GM19240 (cell line): ENCODE measurements at regions not wholly inside any gene's neighbourhood (a gene's known extent, or its start where the extent isn't known, plus 50 kb on each side); places are given as distances from the start of the nearest gene placed in this dataset.
"Not testable (repeated sequence)": the region's sequence is repeated elsewhere in the genome, so short reads cannot be mapped to it uniquely, and the experiment has no call there.

Experiments used
- DNase-seq: peaks from one replicate; pipeline ENCODE4 v3.0.0; 2011; ENCODE audit warnings: low spot score; ENCODE audit not compliant: insufficient read length

DNA sequence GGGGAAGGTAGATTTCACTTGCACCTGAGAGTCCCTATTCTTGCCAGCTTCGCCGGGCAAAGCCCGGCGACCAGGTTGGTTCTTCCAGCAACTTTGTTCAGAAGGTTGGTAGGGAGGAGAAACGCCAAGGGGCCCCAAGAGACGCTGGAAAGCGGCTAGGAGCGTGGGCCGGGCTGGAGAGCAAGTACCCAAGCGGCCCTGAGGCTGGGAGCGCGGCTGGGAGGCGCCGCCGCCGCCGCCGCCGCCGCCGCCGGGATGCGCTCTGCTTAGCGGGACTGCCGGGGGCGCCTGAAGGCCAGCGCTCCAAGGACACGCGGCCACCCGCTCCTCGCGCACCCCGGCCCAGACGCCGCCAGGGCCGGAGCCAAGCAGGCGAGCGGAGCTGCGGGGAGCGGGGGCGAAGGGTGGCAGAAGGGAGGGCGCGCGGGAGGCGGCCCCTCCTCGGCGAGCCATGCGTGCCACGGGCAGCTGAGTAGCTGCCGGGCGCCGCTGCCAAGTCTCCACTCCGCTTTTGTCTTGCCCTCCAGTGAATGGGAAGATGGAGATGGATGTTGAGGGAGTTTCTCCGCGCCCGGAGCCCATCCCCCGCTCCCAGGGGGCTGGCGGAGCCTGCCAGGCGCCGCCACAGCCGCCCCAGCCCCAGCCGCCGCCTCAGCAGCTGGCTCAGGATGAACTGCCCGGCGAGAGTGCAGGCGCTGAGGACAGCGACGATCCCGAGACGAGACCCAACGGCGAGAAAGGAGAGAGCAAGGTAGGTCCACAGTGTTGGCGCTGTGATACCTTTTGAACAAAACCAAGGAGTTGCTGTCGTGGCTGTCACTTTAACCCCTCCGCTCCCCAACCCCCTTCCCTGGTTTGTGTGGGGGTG lies 227.4 kb upstream of the AZI2 start:
- DNase-seq, result no peak

DNA sequence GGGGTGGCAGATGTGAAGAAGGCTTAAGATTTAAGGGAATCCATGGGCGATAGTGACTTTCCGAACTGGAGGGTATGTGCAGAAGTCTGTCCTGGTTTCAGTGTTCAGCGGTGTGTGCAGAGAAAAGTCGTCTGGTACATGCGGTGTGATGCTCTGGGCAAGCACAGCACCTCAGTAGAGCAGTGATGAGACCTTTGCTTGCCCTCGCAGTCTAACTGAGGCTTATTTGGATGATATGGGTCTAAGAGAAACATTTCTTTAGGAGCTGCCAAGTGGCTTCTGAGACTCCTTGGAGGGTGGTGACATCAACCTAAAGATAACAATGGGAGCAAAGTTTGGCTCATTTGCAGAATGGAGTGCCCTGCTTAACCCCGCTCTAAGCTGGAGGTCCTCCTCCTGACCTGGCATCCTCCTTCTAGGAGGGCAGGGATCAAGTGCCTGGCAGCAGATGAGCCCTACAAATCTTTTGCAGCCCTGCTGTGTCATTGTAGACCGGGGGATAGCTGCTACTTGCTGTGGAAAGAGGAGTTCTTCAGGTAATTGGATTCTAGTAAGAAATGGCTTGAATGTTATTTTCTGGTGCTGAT lies 228.1 kb upstream of the AZI2 start:
- DNase-seq, result no peak

DNA sequence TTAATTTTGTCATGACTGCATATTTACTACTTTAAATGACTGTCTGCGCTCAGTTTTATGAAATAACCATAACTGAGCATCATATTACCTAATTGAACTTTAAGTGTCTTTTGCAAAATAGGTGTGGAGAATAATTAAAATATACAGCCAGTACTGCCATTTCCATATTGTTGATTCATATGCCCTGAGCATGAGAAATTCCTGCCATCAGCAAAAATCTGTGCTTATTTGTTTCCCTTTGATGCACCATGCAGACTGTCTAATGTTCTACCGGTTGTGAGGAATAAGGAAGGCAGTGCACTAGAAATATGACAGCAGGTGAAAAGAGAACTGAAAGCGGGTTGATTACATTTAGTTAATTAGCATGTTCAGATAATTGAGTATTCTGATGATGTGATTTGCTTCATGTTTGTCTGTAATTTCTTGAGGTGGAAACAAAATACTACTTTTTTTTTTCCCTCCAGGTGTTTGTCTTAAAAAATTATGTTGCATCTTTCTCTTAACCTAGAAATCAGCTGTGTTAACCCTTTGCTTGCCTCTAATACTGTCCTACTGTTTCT lies 229.4 kb upstream of the AZI2 start:
- no peak for DNase-seq

DNA sequence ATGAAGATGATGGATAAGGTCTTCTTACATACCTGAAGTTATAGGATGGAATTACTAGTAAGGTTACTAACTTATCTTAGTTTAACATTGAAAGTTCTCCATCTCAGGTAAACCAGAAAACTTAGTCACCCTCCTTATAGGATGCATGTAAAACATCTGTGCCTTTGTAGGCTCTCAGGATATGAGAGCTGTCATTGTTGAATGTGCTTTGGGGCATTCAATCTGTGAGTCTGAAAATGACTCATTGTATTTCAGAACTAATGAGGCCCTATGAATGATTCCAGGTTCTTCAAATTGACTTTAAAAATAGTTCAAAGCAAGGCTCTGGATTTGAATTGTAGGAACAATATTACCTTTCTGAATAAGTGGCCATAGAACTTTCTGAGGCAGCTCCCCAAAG lies 237.7 kb upstream of the AZI2 start:
- no peak for DNase-seq

DNA sequence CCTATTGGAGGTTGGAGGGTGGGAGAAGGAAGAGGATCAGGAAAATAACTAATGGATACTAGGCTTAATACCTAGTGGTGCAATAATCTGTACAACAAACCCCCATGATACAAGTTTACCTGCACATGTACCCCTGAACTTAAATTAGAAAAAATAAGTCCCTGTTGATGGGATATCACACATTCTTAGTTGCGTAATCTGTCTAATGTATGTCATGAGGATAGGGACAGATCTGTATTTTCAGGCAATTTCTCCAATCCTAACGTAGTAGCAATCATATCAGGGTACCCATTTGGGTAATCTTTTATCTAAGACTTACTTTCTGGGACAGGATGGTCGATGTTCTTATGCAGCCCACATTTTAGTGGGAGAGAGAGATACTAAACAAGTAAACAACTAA lies 239.1 kb upstream of the AZI2 start:
- no peak for DNase-seq

DNA sequence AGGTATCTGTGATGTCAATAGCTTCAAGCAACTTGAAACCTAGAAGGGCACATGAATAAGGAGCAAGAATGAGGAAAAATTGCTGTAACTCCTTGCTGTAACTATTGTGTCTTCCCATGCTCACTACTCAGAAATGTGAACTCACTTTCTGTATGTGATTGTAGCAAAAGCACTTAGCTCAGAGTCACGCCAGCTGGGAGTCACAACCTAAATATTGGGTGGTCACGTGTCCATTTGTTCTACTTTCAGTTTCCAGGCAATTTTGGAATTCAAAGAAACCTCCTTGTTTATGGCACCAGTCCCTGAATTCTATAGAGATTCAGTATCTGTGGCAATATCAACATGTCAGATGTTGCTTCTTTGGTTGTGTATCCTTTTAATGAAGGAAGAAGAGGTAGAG lies 241.6 kb upstream of the AZI2 start:
- DNase-seq, result no peak

DNA sequence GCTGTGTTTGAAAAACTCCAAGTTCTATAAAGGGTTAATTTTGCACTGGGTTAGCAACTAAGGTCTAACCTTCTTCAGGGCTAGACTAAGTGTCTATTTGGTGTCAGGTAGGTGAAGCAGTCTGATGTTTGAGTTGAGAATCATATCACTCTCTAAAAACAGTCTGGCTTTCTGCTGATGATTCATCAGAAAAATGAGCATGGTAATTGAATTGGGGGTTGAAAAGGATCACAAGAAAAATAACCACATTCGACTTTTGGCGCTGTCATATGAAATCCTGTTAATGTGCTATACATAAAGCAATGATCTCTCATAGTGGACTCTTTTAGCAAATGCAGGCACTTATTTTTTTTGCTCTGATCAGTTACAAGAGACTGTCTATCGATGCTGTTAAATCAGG lies 242.2 kb upstream of the AZI2 start:
- no peak for DNase-seq

DNA sequence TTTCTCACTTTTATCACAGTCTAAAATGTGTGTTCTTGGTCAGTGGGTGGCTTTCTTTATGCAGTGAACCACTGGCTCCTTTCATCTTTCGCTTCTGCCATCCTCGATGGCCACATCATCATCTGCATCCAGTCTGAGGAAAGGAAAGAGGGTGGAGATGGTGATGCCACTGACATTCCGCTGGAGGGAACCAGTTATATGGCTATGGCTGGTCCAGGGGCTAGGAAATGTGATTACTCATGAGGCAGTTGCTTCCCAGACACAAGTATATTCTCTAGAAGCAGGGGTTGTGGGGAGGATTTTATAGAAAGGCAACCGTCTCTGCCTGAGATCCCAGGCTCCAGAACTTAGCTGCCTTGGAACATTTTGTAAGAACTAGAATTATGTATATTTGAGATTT lies 246.7 kb upstream of the AZI2 start:
- DNase-seq, result no peak

DNA sequence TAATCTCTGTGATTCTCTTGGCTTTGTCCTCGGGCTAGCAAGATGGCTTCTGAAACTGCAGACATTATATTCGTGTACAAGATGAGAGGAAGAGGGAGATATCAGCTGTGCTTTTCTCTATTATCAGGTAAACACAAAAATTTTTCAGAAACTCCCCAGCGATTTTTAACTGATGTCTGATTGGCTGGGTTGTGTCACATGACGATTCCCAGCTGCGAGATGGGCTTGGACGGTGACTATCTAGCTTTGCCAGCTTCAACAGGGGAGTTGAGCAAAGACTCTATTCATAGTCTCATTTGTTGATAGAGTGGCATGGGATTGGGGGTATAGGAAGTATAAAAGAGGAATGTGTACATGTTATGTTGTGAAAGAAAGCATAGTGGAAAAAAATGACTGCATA lies 248.8 kb upstream of the AZI2 start:
- no peak for DNase-seq

DNA sequence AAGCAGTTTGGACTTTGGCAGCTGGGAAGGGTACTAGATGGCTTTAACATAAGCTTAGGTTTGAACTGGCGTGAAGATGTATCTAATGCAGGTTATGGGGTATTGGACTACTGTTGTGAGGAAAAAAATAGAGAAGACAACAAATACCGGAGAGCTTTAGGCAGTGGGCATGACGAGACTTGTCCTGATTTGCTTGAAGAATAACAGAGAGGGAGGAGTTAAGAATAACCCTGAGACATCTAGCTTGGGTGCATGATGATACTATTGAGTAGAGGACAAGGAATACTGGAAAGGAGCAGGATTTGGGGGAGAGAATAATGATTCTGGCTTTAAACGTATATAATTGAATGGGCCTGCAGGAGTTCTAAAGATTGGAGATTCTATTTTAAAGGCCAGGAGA lies 249.5 kb upstream of the AZI2 start:
- DNase-seq, result no peak

DNA sequence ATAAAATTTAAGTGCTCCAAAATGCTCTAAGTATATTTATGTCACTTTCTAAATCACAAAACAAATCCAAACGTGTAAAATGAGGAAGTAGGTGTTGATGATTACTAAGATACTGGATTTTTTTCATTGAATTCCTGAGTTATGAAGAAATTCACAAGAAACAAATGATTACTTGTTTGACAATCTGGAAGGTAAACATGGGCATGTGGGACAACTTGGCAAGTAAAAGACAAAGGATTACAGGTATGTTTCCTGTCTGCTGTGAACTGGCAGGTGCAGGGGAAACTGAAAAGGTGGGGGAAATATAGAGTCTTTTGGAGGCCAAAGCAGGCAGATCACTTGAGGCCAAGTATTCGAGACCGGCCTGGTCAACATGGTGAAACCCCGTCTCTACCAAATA lies 252.7 kb upstream of the AZI2 start:
- no peak for DNase-seq

DNA sequence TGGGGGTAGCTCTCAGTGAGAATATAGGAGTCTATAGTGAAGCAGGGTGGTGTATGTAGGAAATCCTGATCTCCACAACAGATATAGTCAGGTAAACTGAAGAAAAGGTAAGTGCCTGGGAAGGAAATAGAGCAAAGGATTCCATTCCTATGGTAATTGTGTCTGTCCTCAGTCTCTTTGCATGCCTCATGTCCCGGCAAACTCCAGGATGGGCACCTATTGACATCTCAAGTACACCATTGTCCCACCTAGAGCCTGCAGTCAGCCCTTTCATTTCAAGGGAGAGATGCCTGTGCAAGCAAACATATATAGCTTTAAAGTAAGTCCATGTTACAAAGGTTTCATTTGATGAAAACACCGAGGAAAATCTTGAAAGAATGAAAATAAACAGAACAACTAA lies 257.7 kb upstream of the AZI2 start:
- no peak for DNase-seq

DNA sequence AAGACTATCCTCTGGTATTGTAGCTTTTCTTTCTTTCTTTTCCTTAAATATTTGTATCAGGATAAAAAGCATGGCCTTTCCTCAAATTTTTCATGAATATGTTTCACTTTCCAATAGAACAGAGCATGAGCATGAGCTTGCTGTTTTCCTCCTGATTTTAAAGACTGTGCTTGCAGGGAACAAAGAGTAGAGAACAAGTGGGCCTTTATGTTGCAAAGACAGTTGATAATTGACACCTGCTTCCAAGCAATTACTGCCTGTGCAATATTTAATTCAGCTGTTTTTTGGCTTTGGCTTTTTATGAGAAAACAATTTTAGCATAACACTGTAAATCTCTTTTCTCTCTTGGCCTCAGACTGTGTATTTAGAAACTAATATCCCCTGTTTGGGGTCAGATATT lies 263.6 kb upstream of the AZI2 start:
- DNase-seq, result no peak

DNA sequence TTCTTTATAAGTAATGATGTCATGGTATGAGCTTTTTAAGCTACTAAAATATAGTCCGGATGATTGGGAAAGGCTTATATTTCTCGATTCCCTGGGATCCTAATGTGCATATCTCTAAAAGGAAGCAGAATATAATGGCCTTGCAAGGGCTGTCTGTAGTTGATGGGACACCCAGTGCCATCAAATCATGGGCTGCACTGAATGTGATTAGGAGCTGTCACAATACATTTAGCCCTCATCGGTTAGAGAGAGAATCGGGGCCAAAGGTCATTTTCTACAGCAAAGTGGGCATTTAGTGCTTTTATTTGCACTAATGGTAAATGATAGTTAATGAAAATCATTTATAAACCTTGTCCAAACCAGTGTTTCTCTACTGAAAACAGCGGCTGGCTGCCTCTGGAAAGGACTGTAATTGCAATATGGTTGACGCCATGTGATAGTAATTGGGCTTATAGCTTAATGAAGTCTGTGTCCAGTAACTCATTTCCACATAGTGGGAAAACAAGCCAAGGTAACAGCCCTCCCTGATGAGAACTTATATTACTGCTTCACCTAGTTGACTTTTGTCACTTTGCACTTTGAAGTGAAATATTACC lies 265.0 kb upstream of the AZI2 start:
- no peak for DNase-seq

DNA sequence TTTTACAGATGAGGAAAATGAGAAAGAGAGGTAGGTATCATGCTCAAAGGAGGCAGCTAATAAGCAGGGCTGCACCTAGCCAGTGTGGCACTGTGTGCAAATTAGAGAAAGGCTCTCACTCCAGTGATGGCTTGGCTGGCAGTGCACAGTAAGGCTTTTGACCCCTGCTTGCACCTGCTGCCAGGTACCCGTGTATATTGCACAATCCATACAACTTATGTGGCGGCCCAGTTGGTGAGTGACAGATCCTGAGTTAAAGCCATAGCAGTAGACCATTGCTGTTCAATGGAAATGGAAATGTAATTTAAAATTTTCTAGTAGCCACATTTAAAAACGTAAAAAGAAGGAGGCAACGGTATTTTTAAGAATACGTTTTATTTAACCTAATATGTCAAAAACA lies 266.4 kb upstream of the AZI2 start:
- no peak for DNase-seq

DNA sequence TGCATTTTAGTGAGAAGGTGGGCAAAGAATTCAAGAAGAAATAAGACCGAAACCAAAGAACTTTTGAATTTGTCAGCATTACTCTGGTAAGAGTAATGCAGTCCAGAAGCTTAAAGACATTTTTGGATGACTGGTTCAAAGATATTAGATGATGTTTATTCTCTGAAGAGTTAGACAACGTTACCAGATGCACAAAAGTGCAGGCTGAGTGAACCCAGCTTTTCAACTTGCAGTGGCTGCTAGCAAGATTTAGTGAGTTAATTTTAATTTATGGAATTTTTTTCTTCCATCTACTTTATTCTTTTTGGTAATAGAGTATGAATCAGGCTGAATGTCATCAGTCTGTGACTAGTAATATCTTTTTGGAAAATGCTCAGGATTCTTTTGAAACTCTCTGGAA lies 267.3 kb upstream of the AZI2 start:
- no peak for DNase-seq

DNA sequence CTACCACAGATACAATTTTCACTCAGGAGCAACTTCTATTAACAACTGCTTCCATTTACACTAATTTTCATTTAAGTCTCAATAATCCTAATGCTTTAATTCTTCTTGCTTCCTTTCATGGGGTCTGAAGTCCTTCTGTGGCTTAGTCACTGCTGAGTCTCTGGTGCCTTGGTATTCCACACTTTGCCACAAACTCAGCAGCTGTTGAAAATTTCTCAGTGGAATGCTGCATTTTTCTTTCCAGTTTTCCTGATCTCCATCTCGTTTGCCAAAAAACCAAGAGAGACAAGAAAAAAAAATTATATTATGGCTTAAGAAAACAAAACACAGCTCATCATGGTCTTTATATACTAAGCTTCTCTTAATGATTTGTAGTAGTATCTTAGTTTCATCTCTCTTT lies 269.2 kb upstream of the AZI2 start:
- no peak for DNase-seq

DNA sequence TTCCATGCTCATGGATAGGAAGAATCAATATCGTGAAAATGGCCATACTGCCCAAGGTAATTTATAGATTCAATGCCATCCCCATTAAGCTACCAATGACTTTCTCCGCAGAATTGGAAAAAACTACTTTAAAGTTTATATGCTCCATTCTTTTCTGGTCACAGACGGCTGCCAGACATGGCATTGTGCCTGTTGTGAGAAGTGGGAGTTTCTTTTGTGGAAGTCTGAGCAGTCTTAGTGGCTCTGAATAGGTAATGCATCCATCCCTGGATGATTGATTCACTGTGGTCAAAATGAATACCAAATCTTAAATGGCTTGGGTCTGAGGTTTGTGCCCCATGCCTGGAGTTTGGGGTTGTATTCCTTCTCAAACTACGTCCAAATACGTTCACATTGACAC lies 274.5 kb upstream of the AZI2 start:
- no peak for DNase-seq

DNA sequence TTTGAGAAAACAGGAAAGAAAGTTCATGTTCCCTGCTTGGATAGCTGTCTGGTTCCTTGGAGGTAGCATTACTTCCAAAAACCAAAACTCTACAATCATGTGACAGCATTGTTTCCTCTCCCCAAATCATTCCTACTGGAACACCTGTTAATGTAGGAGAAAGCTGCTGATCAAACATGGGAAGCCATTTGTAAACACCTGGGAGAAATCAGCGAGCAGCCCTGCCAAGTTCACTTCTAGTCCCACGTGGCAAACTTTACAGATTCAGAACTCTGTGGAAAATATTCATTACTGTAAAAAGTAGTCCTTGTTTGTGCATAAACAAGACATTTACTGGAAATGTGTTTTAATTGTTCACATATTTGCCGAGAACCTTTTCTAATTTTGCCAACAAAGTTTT lies 275.5 kb upstream of the AZI2 start:
- DNase-seq, result no peak

DNA sequence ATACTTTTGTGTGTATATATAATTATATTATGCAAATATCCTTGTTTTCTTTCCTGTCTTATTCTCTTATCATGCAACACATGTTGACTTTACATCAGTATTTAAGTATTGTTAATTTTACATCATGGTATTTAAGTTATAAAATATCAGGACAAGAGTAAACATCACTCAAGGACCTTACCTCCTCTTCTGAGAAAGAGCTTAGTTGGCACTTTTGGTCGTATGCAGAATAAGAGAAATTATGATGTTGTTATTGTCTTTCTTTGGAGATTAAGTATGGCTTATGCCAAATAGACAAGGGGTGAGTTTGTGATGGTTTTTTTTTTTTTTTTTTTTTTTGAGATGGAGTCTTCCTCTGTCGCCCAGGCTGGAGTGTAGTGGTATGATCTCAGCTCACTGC lies 279.2 kb upstream of the AZI2 start:
- not testable (repeated sequence) for DNase-seq

DNA sequence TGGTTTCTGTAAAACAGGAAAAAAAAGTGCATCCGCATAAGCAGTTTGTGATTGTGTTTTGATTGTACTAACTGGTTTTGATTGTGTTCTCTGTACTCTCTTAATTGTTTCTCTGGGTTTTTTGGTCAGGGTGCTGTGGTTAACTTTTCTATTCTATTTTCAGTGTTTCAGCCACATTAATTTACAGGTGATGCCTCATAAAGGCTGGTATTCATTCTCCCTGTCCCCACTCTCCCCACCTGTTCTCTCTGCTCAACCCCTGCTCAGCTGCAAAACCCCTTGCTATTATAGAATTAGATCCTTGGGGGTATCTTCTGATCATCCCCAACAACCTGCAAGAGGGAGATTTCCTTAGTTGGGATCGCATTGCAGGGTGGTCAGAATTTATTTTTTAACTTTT lies 285.4 kb upstream of the AZI2 start:
- no peak for DNase-seq

DNA sequence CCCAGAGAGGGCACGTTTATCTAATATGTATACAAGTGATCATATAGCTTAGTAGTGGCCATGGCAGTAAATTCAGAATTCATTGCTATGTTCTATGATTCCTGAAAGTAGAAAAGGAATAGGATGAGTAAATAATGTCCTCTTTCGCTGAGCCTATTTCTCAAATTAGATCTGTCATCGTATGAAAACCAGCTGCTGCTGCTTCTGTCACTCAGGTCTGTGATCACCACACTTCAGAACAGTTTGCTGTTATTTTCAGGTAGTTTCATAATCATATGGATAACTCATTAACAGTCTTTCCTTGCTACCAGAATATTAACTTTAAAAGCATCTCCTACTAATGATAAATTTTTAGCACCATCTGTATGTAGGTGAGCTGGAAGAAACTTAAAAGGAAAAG lies 289.1 kb upstream of the AZI2 start:
- DNase-seq, result no peak

DNA sequence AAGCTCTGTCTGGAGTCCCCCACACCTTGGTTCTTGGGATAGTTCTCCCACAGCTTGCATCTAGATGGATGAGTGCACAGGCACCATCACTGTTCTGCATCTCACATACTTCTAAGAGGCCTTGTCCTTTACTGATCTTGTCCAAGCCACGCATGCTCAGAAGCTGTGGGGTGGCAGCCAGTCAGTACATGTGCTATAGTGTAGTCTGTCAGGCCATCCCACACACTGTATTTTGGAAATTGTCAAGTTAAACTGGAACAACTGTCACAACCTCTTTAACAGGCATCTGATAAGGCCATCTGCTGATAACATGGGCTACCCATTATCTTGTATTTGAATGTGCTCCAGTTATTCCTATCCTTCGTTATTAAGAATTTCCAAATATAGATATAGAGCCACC lies 296.5 kb upstream of the AZI2 start:
- no peak for DNase-seq
